RWPE1 (cell line): ENCODE measurements at regions not wholly inside any gene's neighbourhood (a gene's known extent, or its start where the extent isn't known, plus 50 kb on each side); places are given as distances from the start of the nearest gene placed in this dataset.

Experiments
- CTCF ChIA-PET: fragments of 350-600 bp; sonication (Branson Sonifier 250); formaldehyde crosslinking; extraction: SDS; loops from one replicate; lab custom pipeline; 2021; lab: Yijun Ruan, JAX
- POLR2A ChIA-PET: fragments of 400-600 bp; formaldehyde crosslinking; extraction: SDS; loops from one replicate; lab custom pipeline; 2020; ENCODE audit warnings: antibody characterized with exemption; ENCODE audit not compliant: low non-redundant PET; lab: Yijun Ruan, JAX
- DNase-seq: peaks from one replicate; pipeline ENCODE4 v3.0.0; 2012; ENCODE audit warnings: low spot score
- H3K27ac ChIP-seq: fragments of 450-650 bp; 2 replicates; pipeline ENCODE4 v1.5.1; 2017
- CTCF ChIP-seq: fragments of 450-650 bp; conservative IDR thresholded peaks from 2 replicates; pipeline ENCODE4 v1.5.1; 2017; ENCODE audit warnings: low read depth, mild to moderate bottlenecking

GRCh38 chrX:141759238-141759637 lies 60.7 kb upstream of the SPANXD start:
- CTCF ChIA-PET, result interaction anchor here (0.7 kb wide), 1 partner anchor 1484 kb away, joined by 3 read pairs; no protein-coding TSS in a partner anchor
- no peak for DNase-seq
- POLR2A ChIA-PET, result no interaction called here
- no peak overlapping the region for H3K27ac ChIP-seq
- no peak for TF ChIP-seq CTCF

GRCh38 chrX:141760761-141761160 lies 62.2 kb upstream of the SPANXD start:
- POLR2A ChIA-PET, result no interaction called here
- no peak for TF ChIP-seq CTCF
- no peak overlapping the region for H3K27ac ChIP-seq
- CTCF ChIA-PET, result interaction anchor here (0.6 to 0.7 kb wide), 2 partner anchors 584 to 1574 kb away, joined by 3 to 4 read pairs; no protein-coding TSS in a partner anchor
- peak; percentile 22 for DNase-seq

- ChIA-PET POLR2A (no interaction called here), CTCF (no interaction called here)
- no peak overlapping the region for H3K27ac ChIP-seq
- no peak for DNase-seq
- TF ChIP-seq CTCF, result no peak
Observed at GRCh38 chrX:141787655-141788054, 50.5 kb upstream of the MAGEC3 start.
